ENCODE measurements at regions not wholly inside any gene's neighbourhood (a gene's known extent, or its start where the extent isn't known, plus 50 kb on each side); places are given as distances from the start of the nearest gene placed in this dataset.
"Not testable (repeated sequence)": the region's sequence is repeated elsewhere in the genome, so short reads cannot be mapped to it uniquely, and the experiment has no call there.

DNA sequence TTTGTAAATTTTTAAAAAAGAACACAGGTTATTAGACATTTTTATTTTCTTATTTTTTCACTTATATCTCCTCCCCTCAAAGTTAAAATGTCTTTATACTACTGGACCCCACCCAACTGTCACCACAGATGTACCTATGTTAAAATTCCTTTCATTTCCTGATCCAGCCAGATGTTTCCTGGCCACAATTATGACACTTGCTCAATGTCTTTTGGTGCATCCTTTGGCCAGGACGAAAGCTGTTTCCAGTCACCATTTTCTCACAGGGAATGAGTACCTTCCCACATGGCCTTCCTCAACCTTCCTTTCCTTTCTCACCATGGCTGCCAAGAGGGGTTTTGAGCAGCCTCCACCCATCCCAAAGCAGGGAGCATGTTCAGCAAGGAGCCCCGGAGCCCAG lies 365.7 kb upstream of the MAF start:
- in situ Hi-C loops (cut with HindIII; ENCODE audit: low pct_ligation_motif_present, low pct_unique_long_range_greater_than_20kb, low sequenced_read_pairs): no loop called here
- no peak for DNase-seq

DNA sequence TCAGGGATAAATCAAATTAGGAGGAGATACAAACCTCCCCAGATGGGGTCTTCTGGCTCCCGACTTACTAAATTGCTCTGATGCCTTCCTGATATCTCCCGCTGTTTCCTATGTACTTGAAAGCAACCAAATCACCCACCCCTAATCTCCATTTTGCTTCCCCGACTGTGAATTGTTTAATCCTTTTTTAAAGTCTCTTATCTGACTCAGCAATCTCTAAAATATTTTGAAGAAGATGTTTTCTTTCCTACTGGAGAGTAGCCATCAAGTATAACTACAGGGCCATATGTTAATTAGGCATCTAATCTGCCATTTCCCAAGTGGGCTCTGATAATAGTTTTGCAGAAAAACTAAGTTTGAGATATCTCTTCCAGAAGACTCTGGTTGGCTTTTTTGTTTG lies 365.2 kb upstream of the MAF start:
- in situ Hi-C loops (cut with HindIII; ENCODE audit: low pct_ligation_motif_present, low pct_unique_long_range_greater_than_20kb, low sequenced_read_pairs): no loop called here
- no peak for DNase-seq

DNA sequence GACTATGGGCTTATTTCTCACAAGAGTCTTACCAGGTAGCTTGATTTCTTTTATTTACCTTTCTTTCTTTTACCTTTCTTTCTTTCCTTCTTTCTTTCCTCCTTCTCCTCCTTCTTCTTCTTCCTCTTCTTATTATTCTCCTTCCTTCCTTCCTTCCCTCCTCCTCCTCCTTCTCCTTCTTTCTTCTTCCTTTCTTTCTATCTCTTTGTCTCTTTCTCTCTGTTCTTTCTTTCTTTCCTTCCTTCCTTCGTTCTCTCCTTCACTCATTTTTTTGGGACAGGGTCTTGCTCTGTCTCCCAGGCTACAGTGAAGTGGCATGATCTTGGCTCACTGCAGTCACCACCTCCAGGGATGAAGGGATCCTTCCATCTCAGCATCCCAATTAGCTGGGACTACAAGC lies 363.6 kb upstream of the MAF start:
- in situ Hi-C loops (cut with HindIII; ENCODE audit: low pct_ligation_motif_present, low pct_unique_long_range_greater_than_20kb, low sequenced_read_pairs): no loop called here
- no peak for DNase-seq

DNA sequence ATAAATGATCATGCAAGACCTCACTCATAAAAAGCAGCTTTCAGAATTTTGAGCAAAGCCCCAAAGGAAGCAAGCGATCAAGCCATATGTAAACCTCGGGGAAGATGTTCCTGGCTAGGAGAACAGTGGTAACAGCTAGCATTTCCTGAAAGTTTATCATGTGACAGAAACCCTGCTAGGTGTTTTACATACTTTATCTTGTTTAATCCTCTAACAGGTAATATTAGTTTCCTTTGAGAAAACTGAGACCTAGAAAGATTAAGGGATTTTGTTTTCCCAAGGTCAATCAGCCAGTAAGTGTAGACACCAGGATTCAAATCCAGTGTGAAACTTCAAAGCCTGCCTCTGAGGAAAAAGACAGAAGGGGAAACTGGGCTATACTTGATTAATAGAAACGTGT lies 362.4 kb upstream of the MAF start:
- in situ Hi-C loops (cut with HindIII; ENCODE audit: low pct_ligation_motif_present, low pct_unique_long_range_greater_than_20kb, low sequenced_read_pairs): no loop called here
- no peak for DNase-seq

DNA sequence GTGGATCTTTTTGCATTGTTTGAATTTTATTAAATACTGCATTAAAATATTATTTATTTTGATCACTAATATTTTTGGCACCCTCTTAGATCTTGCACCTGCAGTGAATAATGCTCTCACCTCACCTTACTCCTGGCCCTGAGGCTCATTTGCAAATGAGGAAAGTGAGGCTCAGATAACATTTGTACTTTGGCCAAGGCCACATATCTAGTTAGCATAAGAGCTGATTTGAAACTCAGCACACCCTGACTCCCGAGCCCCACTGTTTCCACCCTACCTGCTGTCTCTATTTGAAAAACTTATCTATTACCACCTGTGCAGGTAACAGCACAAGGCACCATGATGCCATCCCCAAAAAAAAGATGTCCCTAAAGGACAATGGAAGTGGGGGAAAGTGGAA lies 358.7 kb upstream of the MAF start:
- no peak for DNase-seq
- in situ Hi-C loops (cut with HindIII; ENCODE audit: low pct_ligation_motif_present, low pct_unique_long_range_greater_than_20kb, low sequenced_read_pairs): no loop called here

DNA sequence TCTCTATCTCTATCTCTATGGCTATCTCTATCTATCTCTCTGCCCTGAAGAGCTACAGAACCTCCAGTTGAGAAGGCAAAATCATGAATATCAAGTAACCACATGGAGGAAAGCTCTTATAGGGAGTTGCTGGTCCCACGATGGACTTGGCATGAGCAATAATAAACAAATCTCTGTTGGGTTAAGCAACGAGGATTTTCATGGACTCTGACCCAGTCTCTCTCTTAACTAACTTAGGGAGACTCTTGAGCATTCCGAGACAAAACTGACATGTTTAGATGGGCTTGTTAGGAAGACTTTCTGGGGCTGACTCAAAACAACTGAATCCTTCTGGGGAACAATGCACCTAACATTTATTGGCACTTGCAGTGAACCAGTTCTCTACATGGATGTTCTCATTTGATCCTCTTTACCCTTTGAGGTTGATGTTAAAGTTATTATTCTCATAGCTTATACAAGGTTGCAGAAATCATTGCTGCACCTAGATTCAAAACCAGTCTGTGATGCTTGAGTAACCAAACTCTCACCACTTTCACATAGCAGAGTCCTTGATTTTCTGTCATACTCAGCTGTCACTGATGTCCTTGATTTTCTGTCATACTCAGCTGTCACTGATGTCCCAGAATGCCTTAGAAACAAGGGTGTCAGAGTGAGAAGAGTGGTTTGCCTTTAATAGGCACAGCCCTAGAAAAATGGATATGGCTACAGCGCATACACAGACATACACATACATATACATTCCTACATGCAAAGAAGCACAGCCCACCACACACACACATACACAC lies 354.6 kb upstream of the MAF start:
- in situ Hi-C loops (cut with HindIII; ENCODE audit: low pct_ligation_motif_present, low pct_unique_long_range_greater_than_20kb, low sequenced_read_pairs): no loop called here

DNA sequence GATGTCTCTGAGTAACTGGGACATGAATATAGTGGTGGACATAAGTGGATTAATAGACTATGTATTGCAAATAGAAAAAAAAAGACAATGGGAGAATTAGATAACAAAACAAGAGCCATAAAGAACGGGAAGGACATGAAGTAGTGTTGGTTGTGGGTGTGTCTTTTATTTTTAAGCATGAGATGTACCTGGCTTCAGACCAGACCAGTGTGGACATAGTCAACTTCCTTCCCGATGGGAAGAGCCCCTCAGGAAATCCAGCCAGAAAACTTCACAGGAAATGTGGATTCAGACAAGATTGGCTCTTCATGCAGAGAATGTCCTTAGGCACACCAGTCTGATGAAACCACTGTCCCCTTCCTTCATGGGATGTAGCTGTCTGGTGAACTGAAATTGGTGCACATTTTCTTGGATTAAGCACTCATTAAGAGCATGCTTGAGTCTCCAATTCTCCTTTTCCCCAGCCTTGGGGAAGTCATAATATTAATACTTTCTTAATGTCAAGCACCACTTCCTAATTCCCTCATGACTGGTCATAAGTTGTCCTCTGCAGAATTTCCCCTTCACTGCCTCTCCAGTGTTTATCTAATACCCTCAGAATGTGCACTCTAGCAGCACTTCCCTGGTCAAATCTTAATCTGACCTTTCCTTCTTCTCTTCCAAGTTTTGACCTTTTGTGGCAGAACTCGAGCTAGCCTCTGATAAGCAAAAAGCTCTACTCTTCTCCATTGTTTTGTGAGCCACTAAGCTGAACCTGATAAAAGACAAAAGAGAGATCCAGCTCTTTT lies 350.6 kb upstream of the MAF start:
- in situ Hi-C loops (cut with HindIII; ENCODE audit: low pct_ligation_motif_present, low pct_unique_long_range_greater_than_20kb, low sequenced_read_pairs): no loop called here
- no peak for DNase-seq

More for the DNA sequence above, 354.6 kb upstream of the MAF start:
- DNase-seq: no peak

DNA sequence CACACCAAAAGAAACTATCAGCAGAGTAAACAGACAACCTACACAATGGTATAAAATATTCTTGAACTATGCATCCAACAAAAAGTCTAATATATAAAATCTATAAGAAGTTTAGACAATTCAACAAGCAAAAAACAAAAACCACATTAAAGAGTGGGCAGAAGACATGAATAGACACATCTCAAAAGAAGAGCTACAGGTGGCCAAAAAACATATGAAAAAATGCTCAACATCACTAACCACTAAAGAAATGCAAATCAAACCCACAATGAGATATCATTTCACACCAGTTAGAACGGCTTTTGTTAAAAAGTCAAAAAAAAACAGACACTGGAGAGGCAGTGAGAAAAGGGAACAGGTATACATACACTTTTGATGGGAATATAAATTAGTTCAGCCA lies 348.9 kb upstream of the MAF start:
- in situ Hi-C loops (cut with HindIII; ENCODE audit: low pct_ligation_motif_present, low pct_unique_long_range_greater_than_20kb, low sequenced_read_pairs): no loop called here
- no peak for DNase-seq

DNA sequence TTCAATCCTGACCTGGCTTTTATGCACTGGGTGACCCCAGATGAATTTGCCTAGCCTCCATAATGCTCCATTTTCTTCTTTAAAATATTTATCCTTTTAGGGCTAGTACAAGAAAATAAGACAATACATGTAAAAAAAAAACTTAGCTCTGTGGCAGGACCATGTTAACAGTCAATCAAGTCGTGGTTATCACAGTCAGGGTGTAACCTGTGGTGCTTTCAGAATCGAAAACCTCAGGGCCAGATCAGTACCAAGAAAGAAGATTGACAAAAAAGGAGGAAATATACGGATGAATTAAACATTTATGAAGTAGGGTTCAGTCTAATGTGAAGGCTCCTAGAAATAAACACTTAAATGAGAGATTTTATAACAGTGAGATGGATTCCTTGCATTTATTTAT lies 347.2 kb upstream of the MAF start:
- DNase-seq: no peak
- in situ Hi-C loops (cut with HindIII; ENCODE audit: low pct_ligation_motif_present, low pct_unique_long_range_greater_than_20kb, low sequenced_read_pairs): no loop called here

DNA sequence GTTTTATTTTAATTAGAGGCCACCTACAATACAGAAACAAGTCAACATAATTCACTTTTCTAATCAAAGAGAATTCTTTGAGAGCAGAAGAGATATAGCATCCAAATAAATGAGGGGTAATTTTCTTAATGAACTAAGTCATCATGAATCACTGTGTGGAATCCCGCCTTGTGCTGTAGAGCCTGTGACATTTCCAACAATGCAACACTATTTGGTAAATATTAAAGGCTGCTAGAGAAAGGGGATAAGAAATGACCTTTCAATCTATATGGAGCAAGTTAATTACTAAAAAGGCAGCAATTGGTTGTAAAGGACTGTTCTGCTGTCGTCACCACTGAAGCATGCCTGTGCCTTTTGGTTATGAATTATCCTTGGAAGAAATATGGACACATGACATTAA lies 345.7 kb upstream of the MAF start:
- in situ Hi-C loops (cut with HindIII; ENCODE audit: low pct_ligation_motif_present, low pct_unique_long_range_greater_than_20kb, low sequenced_read_pairs): no loop called here
- no peak for DNase-seq

DNA sequence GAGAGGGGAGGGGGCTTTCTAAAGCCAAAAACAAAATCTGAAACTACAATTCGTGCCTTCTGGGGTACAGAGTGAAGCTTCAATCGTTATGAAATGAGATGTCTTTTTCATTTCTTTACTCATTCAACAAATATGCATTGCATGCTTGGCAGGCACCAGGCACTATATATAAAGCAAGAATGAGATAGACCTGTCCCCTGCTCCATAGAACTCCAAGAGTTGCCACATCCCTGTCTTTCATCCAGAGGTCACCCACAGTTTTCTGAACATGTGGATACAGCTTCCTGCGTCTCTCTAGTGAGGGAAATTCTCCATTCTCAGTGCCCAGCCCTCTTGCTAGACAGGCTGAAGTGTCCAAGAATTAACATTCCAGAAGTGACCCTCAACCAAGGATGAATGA lies 343.2 kb upstream of the MAF start:
- no peak for DNase-seq
- in situ Hi-C loops (cut with HindIII; ENCODE audit: low pct_ligation_motif_present, low pct_unique_long_range_greater_than_20kb, low sequenced_read_pairs): no loop called here

DNA sequence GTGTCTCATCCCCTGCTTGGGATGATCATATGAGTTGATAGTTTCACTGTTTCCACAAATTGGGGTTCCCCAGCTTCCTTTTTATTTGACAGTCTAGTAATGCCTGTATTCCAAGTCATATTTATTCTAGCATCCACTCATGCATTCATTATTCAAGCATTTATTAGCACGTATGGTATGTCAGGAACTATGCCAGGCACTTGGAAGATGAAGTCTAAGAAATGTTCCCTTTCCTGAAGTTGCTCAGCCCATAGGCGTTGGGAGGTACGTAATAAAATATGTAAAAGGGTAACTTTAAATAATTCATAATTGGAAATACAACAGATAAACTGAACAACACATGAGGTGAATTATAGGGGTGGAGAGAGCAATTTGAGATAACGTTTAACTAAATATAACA lies 338.0 kb upstream of the MAF start:
- in situ Hi-C loops (cut with HindIII; ENCODE audit: low pct_ligation_motif_present, low pct_unique_long_range_greater_than_20kb, low sequenced_read_pairs): no loop called here

DNA sequence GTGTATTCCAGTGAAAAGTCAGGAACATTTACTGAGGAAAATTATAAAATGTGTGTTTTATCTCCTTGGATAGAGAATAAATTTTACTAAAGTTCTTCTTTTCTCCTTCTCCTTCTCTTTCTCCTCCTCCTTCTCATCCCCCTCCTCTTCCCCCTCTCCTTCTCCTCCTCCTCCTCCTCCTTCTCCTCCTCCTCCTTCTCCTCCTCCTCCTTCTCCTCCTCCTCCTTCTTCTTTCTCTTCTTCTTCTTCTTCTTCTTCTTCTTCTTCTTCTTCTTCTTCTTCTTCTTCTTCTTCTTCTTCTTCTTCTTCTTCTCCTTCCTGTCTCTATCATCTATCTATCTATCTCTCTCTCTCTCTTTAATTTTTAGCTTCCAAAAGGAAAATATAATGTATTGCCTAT lies 337.1 kb upstream of the MAF start:
- in situ Hi-C loops (cut with HindIII; ENCODE audit: low pct_ligation_motif_present, low pct_unique_long_range_greater_than_20kb, low sequenced_read_pairs); DNase-seq: not testable (repeated sequence)

More for the DNA sequence above, 338.0 kb upstream of the MAF start:
- DNase-seq: no peak

DNA sequence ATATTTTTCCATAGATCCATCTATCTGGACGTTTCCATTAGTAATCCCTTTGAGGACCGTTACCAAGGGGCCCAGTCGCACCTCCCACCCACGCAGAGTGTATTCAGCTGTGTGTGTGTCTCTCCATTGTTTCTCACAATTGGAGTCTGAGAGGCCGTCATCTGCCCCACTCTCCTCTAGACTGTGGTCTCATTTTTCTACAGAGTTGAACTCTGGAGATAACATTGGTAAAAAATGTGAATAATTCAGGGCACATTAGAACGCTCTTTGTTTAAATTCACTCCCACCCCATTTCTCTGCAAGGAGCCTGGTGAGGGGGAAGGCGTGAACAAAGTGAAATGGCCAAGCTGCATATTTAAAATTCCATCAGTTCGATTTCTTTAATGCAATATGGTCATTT lies 333.1 kb upstream of the MAF start:
- in situ Hi-C loops (cut with HindIII; ENCODE audit: low pct_ligation_motif_present, low pct_unique_long_range_greater_than_20kb, low sequenced_read_pairs): no loop called here
- DNase-seq: no peak

DNA sequence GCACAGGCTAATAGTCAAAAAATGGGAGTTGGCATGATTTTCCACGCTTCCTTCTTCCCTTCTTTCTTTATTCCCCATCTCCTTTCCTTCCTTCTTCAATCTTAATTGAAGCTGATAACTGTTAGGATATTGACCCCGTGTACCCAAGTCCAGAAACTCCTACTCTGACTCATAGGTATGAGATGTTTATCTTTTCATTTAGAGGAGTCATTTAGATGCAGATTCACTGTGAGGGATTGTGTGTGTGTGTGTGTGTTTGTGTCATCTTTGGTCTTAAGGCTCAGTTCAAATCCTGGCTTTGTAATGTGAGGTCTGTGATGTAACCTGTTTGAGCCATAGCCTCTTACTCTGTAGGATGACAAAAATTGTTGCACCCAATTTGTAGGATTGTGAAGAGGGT lies 332.0 kb upstream of the MAF start:
- in situ Hi-C loops (cut with HindIII; ENCODE audit: low pct_ligation_motif_present, low pct_unique_long_range_greater_than_20kb, low sequenced_read_pairs): no loop called here
- DNase-seq: no peak

DNA sequence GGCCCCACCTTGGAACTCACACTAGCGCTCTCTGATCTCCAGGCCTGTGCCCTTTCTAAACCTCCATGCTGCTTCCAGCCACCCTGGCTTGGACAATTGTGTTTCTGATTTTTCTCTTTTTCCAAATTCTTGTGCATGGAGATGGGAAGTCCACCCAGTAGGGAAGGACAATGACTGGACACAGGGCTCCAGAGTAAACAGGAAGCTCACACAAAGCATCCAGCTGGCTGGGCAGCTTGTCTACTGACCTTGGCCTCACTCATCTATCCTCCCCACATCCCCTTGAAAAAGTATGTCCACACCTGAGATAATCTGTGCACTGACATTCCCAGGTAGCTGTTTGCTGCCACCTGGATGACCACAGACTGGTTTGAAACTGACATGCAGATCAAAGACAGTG lies 331.2 kb upstream of the MAF start:
- in situ Hi-C loops (cut with HindIII; ENCODE audit: low pct_ligation_motif_present, low pct_unique_long_range_greater_than_20kb, low sequenced_read_pairs): no loop called here
- no peak for DNase-seq

DNA sequence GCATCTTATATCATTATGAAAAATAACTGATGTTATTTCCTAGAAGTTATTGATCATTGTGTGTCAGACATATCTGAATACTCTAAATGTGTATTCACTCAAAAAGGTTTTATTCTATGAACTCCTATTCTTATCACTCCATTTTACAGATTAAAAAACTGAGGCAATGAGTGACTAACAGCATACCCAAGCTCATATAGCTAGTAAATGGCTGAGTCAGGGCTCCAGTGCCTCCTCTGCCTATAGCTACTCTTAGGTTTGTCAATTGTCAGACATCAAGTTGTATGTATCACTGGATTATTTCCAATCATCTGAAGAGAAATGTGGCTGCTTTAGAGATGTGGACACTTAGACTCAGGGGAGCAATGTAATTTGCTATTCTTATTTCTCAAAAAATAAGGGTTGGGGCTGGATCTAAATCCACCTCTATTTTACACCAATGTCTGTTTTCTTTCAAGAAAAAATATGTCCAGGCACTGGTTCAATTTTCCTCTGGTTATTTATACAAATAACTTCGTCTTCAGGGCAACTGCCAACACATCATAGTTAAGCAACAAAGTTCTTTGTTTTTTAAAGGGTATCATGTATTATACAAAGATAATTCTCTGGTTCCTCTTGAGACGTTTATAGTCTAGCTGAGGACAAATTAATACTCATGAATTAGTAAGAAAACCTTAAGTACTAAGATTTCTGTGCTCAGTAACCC lies 328.9 kb upstream of the MAF start:
- in situ Hi-C loops (cut with HindIII; ENCODE audit: low pct_ligation_motif_present, low pct_unique_long_range_greater_than_20kb, low sequenced_read_pairs): no loop called here
- DNase-seq: no peak

DNA sequence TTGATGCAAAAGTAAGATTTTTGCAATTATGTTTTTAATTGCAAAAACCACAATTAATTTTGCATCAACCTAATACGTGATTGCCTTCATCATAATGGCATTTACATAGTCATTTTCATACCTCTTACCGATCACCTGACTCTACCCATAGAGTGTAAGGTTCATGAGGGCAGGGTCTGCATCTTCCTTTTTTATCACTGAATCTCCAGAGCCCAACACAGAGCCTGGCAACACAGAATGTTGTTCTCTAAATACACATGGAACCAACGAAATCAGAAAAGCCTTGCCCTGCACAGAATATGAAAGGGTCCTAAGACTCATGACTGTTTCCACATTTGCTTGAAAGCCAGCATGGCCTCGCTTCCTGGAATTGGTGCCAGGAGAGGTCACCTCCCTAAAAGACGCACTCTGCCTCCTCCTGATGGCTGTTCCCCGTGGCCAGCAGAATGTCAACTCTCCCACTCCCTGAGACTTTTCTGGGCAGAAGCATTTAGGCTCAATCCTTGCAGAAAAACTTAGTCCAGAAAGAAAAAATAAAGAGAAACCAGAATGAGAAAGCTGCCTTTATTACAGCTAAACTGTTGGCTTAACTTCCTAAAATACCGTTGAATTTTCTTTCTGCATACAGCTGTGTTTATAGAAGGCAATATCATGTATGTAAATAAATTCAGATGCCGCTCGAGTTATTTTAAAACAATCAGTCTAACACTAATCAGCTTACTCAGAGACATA lies 327.8 kb upstream of the MAF start:
- no peak for DNase-seq
- in situ Hi-C loops (cut with HindIII; ENCODE audit: low pct_ligation_motif_present, low pct_unique_long_range_greater_than_20kb, low sequenced_read_pairs): no loop called here

Measured in ACHN (cell line).